ENCODE measurements at regions not wholly inside any gene's neighbourhood (a gene's known extent, or its start where the extent isn't known, plus 50 kb on each side); places are given as distances from the start of the nearest gene placed in this dataset.

DNA sequence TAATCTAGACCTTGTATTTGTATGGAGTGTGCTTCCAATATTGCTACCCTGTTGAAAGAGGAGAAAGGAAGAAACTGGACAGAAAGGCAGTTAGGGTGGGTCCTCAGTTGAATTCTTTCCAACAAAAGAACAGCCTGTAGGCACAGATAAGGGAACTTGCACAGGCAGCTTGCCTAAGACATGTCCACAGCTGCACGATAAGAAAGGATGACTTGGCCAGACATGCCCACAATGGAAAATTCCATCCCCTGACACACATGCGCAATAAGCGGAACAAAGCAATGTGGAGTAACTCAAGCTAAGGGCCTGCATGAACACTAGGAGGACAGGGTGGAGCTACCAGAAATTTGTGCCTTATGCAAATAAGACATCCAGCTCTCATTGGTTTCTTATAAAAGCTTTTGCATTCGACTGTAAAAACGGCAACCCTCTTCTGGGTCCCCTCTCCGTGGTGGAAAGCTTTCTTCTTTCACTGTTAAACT is 1084.7 kb upstream of the NXPH2 start (continued):
- TF ChIP-seq, protein P1, sequence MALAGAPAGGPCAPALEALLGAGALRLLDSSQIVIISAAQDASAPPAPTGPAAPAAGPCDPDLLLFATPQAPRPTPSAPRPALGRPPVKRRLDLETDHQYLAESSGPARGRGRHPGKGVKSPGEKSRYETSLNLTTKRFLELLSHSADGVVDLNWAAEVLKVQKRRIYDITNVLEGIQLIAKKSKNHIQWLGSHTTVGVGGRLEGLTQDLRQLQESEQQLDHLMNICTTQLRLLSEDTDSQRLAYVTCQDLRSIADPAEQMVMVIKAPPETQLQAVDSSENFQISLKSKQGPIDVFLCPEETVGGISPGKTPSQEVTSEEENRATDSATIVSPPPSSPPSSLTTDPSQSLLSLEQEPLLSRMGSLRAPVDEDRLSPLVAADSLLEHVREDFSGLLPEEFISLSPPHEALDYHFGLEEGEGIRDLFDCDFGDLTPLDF (CRISPR knock-in tag; IDR thresholded peaks at IDR 0.05), result no peak
- TF ChIP-seq NCOA1 (IDR thresholded peaks at IDR 0.05; ENCODE audit: low read depth) (no peak), TOE1 (IDR thresholded peaks at IDR 0.05; ENCODE audit: borderline replicate concordance) (no peak), TOE1 (CRISPR knock-in tag; IDR thresholded peaks at IDR 0.05; ENCODE audit: borderline replicate concordance, low read depth) (no peak), ATF6 (CRISPR knock-in tag; IDR thresholded peaks at IDR 0.05) (no peak), KLF16 (IDR thresholded peaks at IDR 0.05) (peak; percentile 69; the same call in 1 of the 2 replicates), MEF2D (tag; conservative IDR thresholded peaks at IDR 0.05; ENCODE audit: low read depth) (no peak), TEAD1 (CRISPR knock-in tag; IDR thresholded peaks at IDR 0.05) (peak; percentile 82 to 89), TEAD2 (tag; IDR thresholded peaks at IDR 0.05) (no peak), GABPB1 (CRISPR knock-in tag; IDR thresholded peaks at IDR 0.05) (peak; percentile 54; the same call in 1 of the 2 replicates), ATF2 (CRISPR knock-in tag; IDR thresholded peaks at IDR 0.05) (no peak), ID3 (CRISPR knock-in tag; IDR thresholded peaks at IDR 0.05) (peak; percentile 72; the same call in 1 of the 2 replicates), ID3 (tag; IDR thresholded peaks at IDR 0.05) (no peak), ZBTB8A (IDR thresholded peaks at IDR 0.05; ENCODE audit: partially characterized antibody) (no peak), FOXA1 (IDR thresholded peaks at IDR 0.05; ENCODE audit: borderline replicate concordance) (no peak), ZNF274 (IDR thresholded peaks at IDR 0.05; ENCODE audit: borderline replicate concordance, low read depth, low read length) (no peak), NR2C2 (CRISPR knock-in tag; IDR thresholded peaks at IDR 0.05) (no peak), NR2C2 (tag; IDR thresholded peaks at IDR 0.05) (0 out of 2 replicates have a peak, but pooled peaks have one; percentile 6), ZBTB2 (IDR thresholded peaks at IDR 0.05) (no peak), SIN3A (IDR thresholded peaks at IDR 0.05; ENCODE audit: borderline replicate concordance in 2 of 2, control insufficient read depth in 1 of 2, low read depth in 2 of 2, low read length in 2 of 2) (no peak)
- TF ChIP-seq, protein P2, sequence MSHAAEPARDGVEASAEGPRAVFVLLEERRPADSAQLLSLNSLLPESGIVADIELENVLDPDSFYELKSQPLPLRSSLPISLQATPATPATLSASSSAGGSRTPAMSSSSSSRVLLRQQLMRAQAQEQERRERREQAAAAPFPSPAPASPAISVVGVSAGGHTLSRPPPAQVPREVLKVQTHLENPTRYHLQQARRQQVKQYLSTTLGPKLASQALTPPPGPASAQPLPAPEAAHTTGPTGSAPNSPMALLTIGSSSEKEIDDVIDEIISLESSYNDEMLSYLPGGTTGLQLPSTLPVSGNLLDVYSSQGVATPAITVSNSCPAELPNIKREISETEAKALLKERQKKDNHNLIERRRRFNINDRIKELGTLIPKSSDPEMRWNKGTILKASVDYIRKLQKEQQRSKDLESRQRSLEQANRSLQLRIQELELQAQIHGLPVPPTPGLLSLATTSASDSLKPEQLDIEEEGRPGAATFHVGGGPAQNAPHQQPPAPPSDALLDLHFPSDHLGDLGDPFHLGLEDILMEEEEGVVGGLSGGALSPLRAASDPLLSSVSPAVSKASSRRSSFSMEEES (CRISPR knock-in tag; IDR thresholded peaks at IDR 0.05), result no peak
